ENCODE measurements at regions not wholly inside any gene's neighbourhood (a gene's known extent, or its start where the extent isn't known, plus 50 kb on each side); places are given as distances from the start of the nearest gene placed in this dataset.

GRCh38 chr12:74646831-74647230, 109.2 kb downstream of the ATXN7L3B start:
- DNase-seq = no peak
- Histone ChIP-seq H3K36me3 (no peaks in the 10 kb centered on the region), H3K4me1 (no peaks in the 10 kb centered on the region), H3K4me3 (replicated peaks in 1 of 3) (no peak overlapping the region), H3K27ac (no peak overlapping the region), H3K27me3 (no peaks in the 10 kb centered on the region), H3K9me3 (peaks cover 3% of the 10 kb centered on the region)
- intact Hi-C loops (cut with DNase I) = no loop called here
- WGBS, 2 donors = 29% methylated on average over 1 of the region's 1 CpG
- TF ChIP-seq CTCF (IDR thresholded peaks at IDR 0.05) (peak in 2 of 6 experiments; percentile 15 to 16), POLR2A (IDR thresholded peaks at IDR 0.05) (no peak)

- intact Hi-C loops (cut with DNase I) = no loop called here
- no peak overlapping the region for H3K27ac ChIP-seq
- no peak for TF ChIP-seq CTCF (IDR thresholded peaks at IDR 0.05)
- no peak for TF ChIP-seq POLR2A (IDR thresholded peaks at IDR 0.05)
- H3K27me3 ChIP-seq = no peaks in the 10 kb centered on the region
- no peak overlapping the region for H3K4me3 ChIP-seq (replicated peaks in 1 of 3)
- H3K9me3 ChIP-seq = peaks cover 2% of the 10 kb centered on the region
- H3K36me3 ChIP-seq = no peaks in the 10 kb centered on the region
- no peak for DNase-seq
- no peaks in the 10 kb centered on the region for H3K4me1 ChIP-seq
- WGBS, 2 donors = 16 to 24% methylated on average over 2 of the region's 2 CpGs
Measured at GRCh38 chr12:74647256-74647655, 109.6 kb downstream of the ATXN7L3B start.

- intact Hi-C loops (cut with DNase I) = no loop called here
- no peaks in the 10 kb centered on the region for H3K4me1 ChIP-seq
- DNase-seq = no peak
- H3K36me3 ChIP-seq = no peaks in the 10 kb centered on the region
- no peaks in the 10 kb centered on the region for H3K27me3 ChIP-seq
- no peak overlapping the region for H3K27ac ChIP-seq
- no peaks in the 10 kb centered on the region for H3K9me3 ChIP-seq
- TF ChIP-seq CTCF (IDR thresholded peaks at IDR 0.05) (no peak), POLR2A (IDR thresholded peaks at IDR 0.05) (no peak)
- H3K4me3 ChIP-seq (replicated peaks in 1 of 3) = no peak overlapping the region
Measured at GRCh38 chr12:74656251-74656650, 118.6 kb downstream of the ATXN7L3B start.

GRCh38 chr12:74660442-74660841, 122.8 kb downstream of the ATXN7L3B start:
- no peak for DNase-seq
- no peak overlapping the region for H3K4me3 ChIP-seq (replicated peaks in 1 of 3)
- 84% methylated on average over 5 of the region's 5 CpGs for WGBS, 2 donors
- no peaks in the 10 kb centered on the region for H3K4me1 ChIP-seq
- no peaks in the 10 kb centered on the region for H3K36me3 ChIP-seq
- no peak overlapping the region for H3K27ac ChIP-seq
- H3K9me3 ChIP-seq = no peaks in the 10 kb centered on the region
- intact Hi-C loops (cut with DNase I) = no loop called here
- H3K27me3 ChIP-seq = no peaks in the 10 kb centered on the region
- no peak for TF ChIP-seq POLR2A (IDR thresholded peaks at IDR 0.05)
- no peak for TF ChIP-seq CTCF (IDR thresholded peaks at IDR 0.05)

GRCh38 chr12:74663958-74664357, 126.3 kb downstream of the ATXN7L3B start:
- intact Hi-C loops (cut with DNase I) = no loop called here
- H3K36me3 ChIP-seq = no peaks in the 10 kb centered on the region
- H3K27me3 ChIP-seq = no peaks in the 10 kb centered on the region
- no peaks in the 10 kb centered on the region for H3K4me1 ChIP-seq
- H3K4me3 ChIP-seq (replicated peaks in 1 of 3) = no peak overlapping the region
- 96 to 97% methylated on average over 20 of the region's 20 CpGs for WGBS, 2 donors
- H3K27ac ChIP-seq = no peak overlapping the region
- TF ChIP-seq POLR2A (IDR thresholded peaks at IDR 0.05) = no peak
- no peak for TF ChIP-seq CTCF (IDR thresholded peaks at IDR 0.05)
- DNase-seq = no peak
- no peaks in the 10 kb centered on the region for H3K9me3 ChIP-seq

All from thyroid gland (tissue), 4 donors.